Thyroid gland (tissue), 4 donors: ENCODE measurements at regions not wholly inside any gene's neighbourhood (a gene's known extent, or its start where the extent isn't known, plus 50 kb on each side); places are given as distances from the start of the nearest gene placed in this dataset.

Source experiments
- DNase-seq, 2 donors: peaks; one replicate each; pipeline ENCODE4 v3.0.0-alpha.2; 2019
- H3K27ac ChIP-seq, 3 donors: fragments of 200-600 bp; sonication (generic); 1 replicate in 2 of 3; 2 replicates in 1 of 3; pipeline ENCODE4 v1.5.1; 2016 to 2019; ENCODE audit warnings: mild to moderate bottlenecking in 1 of 3, moderate library complexity in 1 of 3
- H3K27me3 ChIP-seq: fragments of 200-600 bp; sonication (generic); one replicate; pipeline ENCODE4 v1.5.1; 2019
- H3K36me3 ChIP-seq, 2 donors: fragments of 200-600 bp; sonication (generic); one replicate each; pipeline ENCODE4 v1.5.1; 2016 to 2019
- H3K4me1 ChIP-seq, 2 donors: fragments of 200-600 bp; sonication (generic); one replicate each; pipeline ENCODE4 v1.5.1; 2017 to 2019
- H3K4me3 ChIP-seq, 3 donors: fragments of 200-600 bp; sonication (generic); replicated peaks in 1 of 3; 1 replicate in 2 of 3; 2 replicates in 1 of 3; pipeline ENCODE4 v1.5.1; 2016; ENCODE audit warnings: mild to moderate bottlenecking in 1 of 3
- H3K9me3 ChIP-seq: fragments of 200-600 bp; sonication (generic); one replicate; pipeline ENCODE4 v1.5.1; 2017
- CTCF ChIP-seq, 6 experiments: fragments of 200-600 bp in 3 of 6; fragments of 450-650 bp in 3 of 6; sonication (generic) in 3 of 6; IDR thresholded peaks; one replicate each; pipeline ENCODE4 v1.5.1; 2016 to 2019; ENCODE audit warnings: antibody characterized with exemption in 6 of 6, mild to moderate bottlenecking in 2 of 6, inconsistent platforms in 1 of 6, moderate library complexity in 1 of 6
- POLR2A ChIP-seq, 2 donors: fragments of 450-650 bp; IDR thresholded peaks; one replicate each; pipeline ENCODE4 v1.6.1; 2017; ENCODE audit warnings: antibody characterized with exemption in 2 of 2, mild to moderate bottlenecking in 2 of 2, moderate library complexity in 1 of 2
- WGBS, 2 donors: methylation state at CpG; one replicate each; pipeline ENCODE4 v1.1.5; 2017; 5-methylcytosine and 5-hydroxymethylcytosine counted together
- intact Hi-C: fragments of 100-400 bp; cut with DNase I; formaldehyde crosslinking; loops from one replicate; pipeline ENCODE4 v1.15.1; 2023

GRCh38 chr20:50258790-50259483 is 68.3 kb downstream of the CEBPB start:
- intact Hi-C loops: no loop called here
- H3K27ac ChIP-seq: no peak overlapping the region
- H3K4me1 ChIP-seq: peaks cover 0 to 15% of the 10 kb centered on the region in 2 donors
- no peak for DNase-seq
- no peak overlapping the region for H3K4me3 ChIP-seq
- H3K36me3 ChIP-seq: no peaks in the 10 kb centered on the region
- no peaks in the 10 kb centered on the region for H3K9me3 ChIP-seq
- H3K27me3 ChIP-seq: no peaks in the 10 kb centered on the region
- TF ChIP-seq CTCF (IDR thresholded peaks at IDR 0.05) (no peak), POLR2A (IDR thresholded peaks at IDR 0.05) (no peak)
- 96 to 97% methylated on average over 8 of the region's 8 CpGs for WGBS, 2 donors

GRCh38 chr20:50259705-50260478 is 69.3 kb downstream of the CEBPB start:
- intact Hi-C loops: no loop called here
- Histone ChIP-seq H3K4me1 (peaks cover 0 to 15% of the 10 kb centered on the region in 2 donors), H3K27me3 (no peaks in the 10 kb centered on the region), H3K36me3 (no peaks in the 10 kb centered on the region), H3K27ac (peak overlapping the region; percentile 9 to 63 (median 39)), H3K4me3 (no peak overlapping the region), H3K9me3 (no peaks in the 10 kb centered on the region)
- no peak for TF ChIP-seq POLR2A (IDR thresholded peaks at IDR 0.05)
- TF ChIP-seq CTCF (IDR thresholded peaks at IDR 0.05): no peak
- 39 to 45% methylated on average over 9 of the region's 9 CpGs for WGBS, 2 donors
- DNase-seq: peak in 1 of 2 donors; percentile 59

- H3K36me3 ChIP-seq: no peaks in the 10 kb centered on the region
- TF ChIP-seq CTCF (IDR thresholded peaks at IDR 0.05): no peak
- TF ChIP-seq POLR2A (IDR thresholded peaks at IDR 0.05): no peak
- no peak for DNase-seq
- peaks cover 0 to 15% of the 10 kb centered on the region in 2 donors for H3K4me1 ChIP-seq
- peak overlapping the region; percentile 9 to 63 (median 39) for H3K27ac ChIP-seq
- H3K4me3 ChIP-seq: no peak overlapping the region
- intact Hi-C loops: no loop called here
- 91 to 92% methylated on average over 8 of the region's 8 CpGs for WGBS, 2 donors
- no peaks in the 10 kb centered on the region for H3K9me3 ChIP-seq
- no peaks in the 10 kb centered on the region for H3K27me3 ChIP-seq
Measured at GRCh38 chr20:50260479-50261221, 70.0 kb downstream of the CEBPB start.

- H3K9me3 ChIP-seq: no peaks in the 10 kb centered on the region
- no peak for DNase-seq
- no peaks in the 10 kb centered on the region for H3K36me3 ChIP-seq
- H3K27ac ChIP-seq: no peak overlapping the region
- intact Hi-C loops: no loop called here
- H3K4me3 ChIP-seq: no peak overlapping the region
- TF ChIP-seq CTCF (IDR thresholded peaks at IDR 0.05) (no peak), POLR2A (IDR thresholded peaks at IDR 0.05) (no peak)
- H3K27me3 ChIP-seq: no peaks in the 10 kb centered on the region
- WGBS, 2 donors: 88 to 93% methylated on average over 7 of the region's 7 CpGs
- peaks cover 3 to 16% of the 10 kb centered on the region in 2 donors for H3K4me1 ChIP-seq
Measured at GRCh38 chr20:50261471-50262212, 71.0 kb downstream of the CEBPB start.
